Upper lobe of left lung (tissue), 4 donors: ENCODE measurements at regions not wholly inside any gene's neighbourhood (a gene's known extent, or its start where the extent isn't known, plus 50 kb on each side); places are given as distances from the start of the nearest gene placed in this dataset.

Experiments used
- EP300 ChIP-seq, 4 donors: sonication (generic); formaldehyde crosslinking; IDR thresholded peaks; one replicate each; pipeline ENCODE4 v1.5.1; 2017; ENCODE audit warnings: antibody characterized with exemption in 4 of 4, control low read depth in 2 of 4
- POLR2A ChIP-seq, 4 donors: fragments of 450-650 bp; IDR thresholded peaks; one replicate each; pipeline ENCODE4 v1.5.1; 2016 to 2017; ENCODE audit warnings: antibody characterized with exemption in 4 of 4, mild to moderate bottlenecking in 2 of 4
- POLR2AphosphoS5 ChIP-seq, 2 donors: sonication (generic); formaldehyde crosslinking; IDR thresholded peaks; one replicate each; pipeline ENCODE4 v1.5.1; 2017; ENCODE audit warnings: antibody characterized with exemption in 2 of 2
- TF ChIP-seq, protein P1 (sequence below), 6 experiments: fragments of 450-650 bp in 4 of 6; fragments of 200-600 bp in 2 of 6; sonication (generic) in 2 of 6; IDR thresholded peaks; one replicate each; pipeline ENCODE4 v1.5.1; 2016 to 2019; ENCODE audit warnings: antibody characterized with exemption in 6 of 6

DNA sequence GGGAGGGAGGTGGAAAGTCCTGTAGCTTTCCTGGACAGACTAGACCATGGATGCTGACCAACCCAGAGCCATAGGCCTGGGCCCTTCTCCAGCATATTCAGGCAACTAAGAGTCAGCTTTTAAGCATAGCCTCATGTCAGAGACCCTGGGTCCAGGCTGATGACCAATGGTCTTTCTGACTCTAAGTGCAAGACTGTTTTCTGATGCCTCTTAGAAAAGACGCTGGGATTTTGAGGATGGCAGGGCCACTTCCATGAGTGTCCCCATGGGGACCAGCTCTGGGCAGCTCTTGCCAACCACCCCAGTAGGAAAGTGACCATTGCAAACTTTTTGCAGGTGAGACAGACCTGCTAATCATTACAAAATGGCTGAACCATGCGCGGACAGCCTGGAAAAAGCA is 135.6 kb upstream of the KL start:
- TF ChIP-seq EP300 (IDR thresholded peaks at IDR 0.05) (no peak), POLR2A (IDR thresholded peaks at IDR 0.05) (no peak), POLR2AphosphoS5 (IDR thresholded peaks at IDR 0.05) (no peak)
- TF ChIP-seq, protein P1, sequence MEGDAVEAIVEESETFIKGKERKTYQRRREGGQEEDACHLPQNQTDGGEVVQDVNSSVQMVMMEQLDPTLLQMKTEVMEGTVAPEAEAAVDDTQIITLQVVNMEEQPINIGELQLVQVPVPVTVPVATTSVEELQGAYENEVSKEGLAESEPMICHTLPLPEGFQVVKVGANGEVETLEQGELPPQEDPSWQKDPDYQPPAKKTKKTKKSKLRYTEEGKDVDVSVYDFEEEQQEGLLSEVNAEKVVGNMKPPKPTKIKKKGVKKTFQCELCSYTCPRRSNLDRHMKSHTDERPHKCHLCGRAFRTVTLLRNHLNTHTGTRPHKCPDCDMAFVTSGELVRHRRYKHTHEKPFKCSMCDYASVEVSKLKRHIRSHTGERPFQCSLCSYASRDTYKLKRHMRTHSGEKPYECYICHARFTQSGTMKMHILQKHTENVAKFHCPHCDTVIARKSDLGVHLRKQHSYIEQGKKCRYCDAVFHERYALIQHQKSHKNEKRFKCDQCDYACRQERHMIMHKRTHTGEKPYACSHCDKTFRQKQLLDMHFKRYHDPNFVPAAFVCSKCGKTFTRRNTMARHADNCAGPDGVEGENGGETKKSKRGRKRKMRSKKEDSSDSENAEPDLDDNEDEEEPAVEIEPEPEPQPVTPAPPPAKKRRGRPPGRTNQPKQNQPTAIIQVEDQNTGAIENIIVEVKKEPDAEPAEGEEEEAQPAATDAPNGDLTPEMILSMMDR (IDR thresholded peaks at IDR 0.05) = no peak
